ENCODE measurements at regions not wholly inside any gene's neighbourhood (a gene's known extent, or its start where the extent isn't known, plus 50 kb on each side); places are given as distances from the start of the nearest gene placed in this dataset.

DNA sequence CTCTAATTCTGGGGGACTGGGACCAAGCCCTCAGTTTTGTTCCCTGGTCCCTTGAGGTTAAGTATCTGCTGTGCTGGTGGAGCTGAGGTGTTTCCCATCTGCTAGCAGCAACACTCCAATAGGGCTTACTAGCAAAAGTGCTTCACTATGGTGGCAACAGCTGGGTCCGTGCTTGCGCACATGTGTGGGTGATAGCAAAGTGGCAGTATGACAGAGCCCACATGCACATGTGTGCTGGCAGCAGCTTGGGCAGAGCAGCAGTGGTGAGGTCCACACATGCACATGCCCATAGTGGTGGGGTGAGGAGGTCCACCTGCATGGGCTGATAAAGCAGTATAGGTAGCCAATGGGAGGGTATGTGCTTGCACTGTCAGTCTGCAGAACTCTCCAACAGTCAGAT is 1723.7 kb downstream of the SUCLG1 start:
- no peak overlapping the region for H3K27ac ChIP-seq (ENCODE audit: low read length)
- H3K27me3 ChIP-seq (ENCODE audit: insufficient read depth, low read length, poor library complexity) = no peaks in the 10 kb centered on the region
- DNase-seq (no peak), ATAC-seq (ENCODE audit: insufficient read depth, low read depth) (no peak)
- no peak overlapping the region for H3K4me2 ChIP-seq (ENCODE audit: insufficient read depth, low read length)
- no peaks in the 10 kb centered on the region for H3K79me2 ChIP-seq (ENCODE audit: insufficient read depth, low read length)
- H4K20me1 ChIP-seq (ENCODE audit: insufficient read depth, low read length) = no peaks in the 10 kb centered on the region
- no peaks in the 10 kb centered on the region for H3K4me1 ChIP-seq (ENCODE audit: insufficient read depth, low read length)
- H3K9me3 ChIP-seq (ENCODE audit: insufficient read depth, low read length, severe bottlenecking) = no peaks in the 10 kb centered on the region
- no peak for TF ChIP-seq EZH2 (IDR thresholded peaks at IDR 0.05; ENCODE audit: borderline replicate concordance, low read depth, low read length, severe bottlenecking)
- TF ChIP-seq, protein P1, sequence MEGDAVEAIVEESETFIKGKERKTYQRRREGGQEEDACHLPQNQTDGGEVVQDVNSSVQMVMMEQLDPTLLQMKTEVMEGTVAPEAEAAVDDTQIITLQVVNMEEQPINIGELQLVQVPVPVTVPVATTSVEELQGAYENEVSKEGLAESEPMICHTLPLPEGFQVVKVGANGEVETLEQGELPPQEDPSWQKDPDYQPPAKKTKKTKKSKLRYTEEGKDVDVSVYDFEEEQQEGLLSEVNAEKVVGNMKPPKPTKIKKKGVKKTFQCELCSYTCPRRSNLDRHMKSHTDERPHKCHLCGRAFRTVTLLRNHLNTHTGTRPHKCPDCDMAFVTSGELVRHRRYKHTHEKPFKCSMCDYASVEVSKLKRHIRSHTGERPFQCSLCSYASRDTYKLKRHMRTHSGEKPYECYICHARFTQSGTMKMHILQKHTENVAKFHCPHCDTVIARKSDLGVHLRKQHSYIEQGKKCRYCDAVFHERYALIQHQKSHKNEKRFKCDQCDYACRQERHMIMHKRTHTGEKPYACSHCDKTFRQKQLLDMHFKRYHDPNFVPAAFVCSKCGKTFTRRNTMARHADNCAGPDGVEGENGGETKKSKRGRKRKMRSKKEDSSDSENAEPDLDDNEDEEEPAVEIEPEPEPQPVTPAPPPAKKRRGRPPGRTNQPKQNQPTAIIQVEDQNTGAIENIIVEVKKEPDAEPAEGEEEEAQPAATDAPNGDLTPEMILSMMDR (IDR thresholded peaks at IDR 0.05; ENCODE audit: borderline replicate concordance, extremely low read depth, low read length, poor library complexity, severe bottlenecking) = no peak
- no peak overlapping the region for H3K9ac ChIP-seq (ENCODE audit: low read depth, low read length)
- no peak overlapping the region for H2AFZ ChIP-seq (ENCODE audit: low read depth, low read length)
- H3K4me3 ChIP-seq (ENCODE audit: low read depth in 1 of 2, low read length in 2 of 2) = no peak overlapping the region
- no peaks in the 10 kb centered on the region for H3K36me3 ChIP-seq (ENCODE audit: insufficient read depth, low read length)

GRCh38 chr2:82731824-82732223 is 1727.3 kb downstream of the SUCLG1 start:
- ATAC-seq (ENCODE audit: insufficient read depth, low read depth) (no peak), DNase-seq (no peak)
- no peaks in the 10 kb centered on the region for H3K4me1 ChIP-seq (ENCODE audit: insufficient read depth, low read length)
- no peaks in the 10 kb centered on the region for H3K36me3 ChIP-seq (ENCODE audit: insufficient read depth, low read length)
- TF ChIP-seq EZH2 (IDR thresholded peaks at IDR 0.05; ENCODE audit: borderline replicate concordance, low read depth, low read length, severe bottlenecking) = no peak
- TF ChIP-seq, protein P1 (IDR thresholded peaks at IDR 0.05; ENCODE audit: borderline replicate concordance, extremely low read depth, low read length, poor library complexity, severe bottlenecking) = no peak
- H3K79me2 ChIP-seq (ENCODE audit: insufficient read depth, low read length) = no peaks in the 10 kb centered on the region
- H3K4me3 ChIP-seq (ENCODE audit: low read depth in 1 of 2, low read length in 2 of 2) = no peak overlapping the region
- no peaks in the 10 kb centered on the region for H4K20me1 ChIP-seq (ENCODE audit: insufficient read depth, low read length)
- no peak overlapping the region for H3K4me2 ChIP-seq (ENCODE audit: insufficient read depth, low read length)
- no peak overlapping the region for H2AFZ ChIP-seq (ENCODE audit: low read depth, low read length)
- H3K9ac ChIP-seq (ENCODE audit: low read depth, low read length) = no peak overlapping the region
- H3K27me3 ChIP-seq (ENCODE audit: insufficient read depth, low read length, poor library complexity) = no peaks in the 10 kb centered on the region
- H3K27ac ChIP-seq (ENCODE audit: low read length) = no peak overlapping the region
- no peaks in the 10 kb centered on the region for H3K9me3 ChIP-seq (ENCODE audit: insufficient read depth, low read length, severe bottlenecking)

GRCh38 chr2:82730811-82731210 is 1728.3 kb downstream of the SUCLG1 start:
- H3K9me3 ChIP-seq (ENCODE audit: insufficient read depth, low read length, severe bottlenecking) = no peaks in the 10 kb centered on the region
- H3K36me3 ChIP-seq (ENCODE audit: insufficient read depth, low read length) = no peaks in the 10 kb centered on the region
- no peaks in the 10 kb centered on the region for H3K27me3 ChIP-seq (ENCODE audit: insufficient read depth, low read length, poor library complexity)
- no peak for TF ChIP-seq EZH2 (IDR thresholded peaks at IDR 0.05; ENCODE audit: borderline replicate concordance, low read depth, low read length, severe bottlenecking)
- TF ChIP-seq, protein P1 (IDR thresholded peaks at IDR 0.05; ENCODE audit: borderline replicate concordance, extremely low read depth, low read length, poor library complexity, severe bottlenecking) = no peak
- H3K9ac ChIP-seq (ENCODE audit: low read depth, low read length) = no peak overlapping the region
- H4K20me1 ChIP-seq (ENCODE audit: insufficient read depth, low read length) = no peaks in the 10 kb centered on the region
- no peak overlapping the region for H3K27ac ChIP-seq (ENCODE audit: low read length)
- no peak for DNase-seq
- no peak for ATAC-seq (ENCODE audit: insufficient read depth, low read depth)
- H3K4me2 ChIP-seq (ENCODE audit: insufficient read depth, low read length) = no peak overlapping the region
- no peaks in the 10 kb centered on the region for H3K4me1 ChIP-seq (ENCODE audit: insufficient read depth, low read length)
- H3K4me3 ChIP-seq (ENCODE audit: low read depth in 1 of 2, low read length in 2 of 2) = no peak overlapping the region
- no peaks in the 10 kb centered on the region for H3K79me2 ChIP-seq (ENCODE audit: insufficient read depth, low read length)
- no peak overlapping the region for H2AFZ ChIP-seq (ENCODE audit: low read depth, low read length)

GRCh38 chr2:82728090-82728489 is 1731.0 kb downstream of the SUCLG1 start:
- Histone ChIP-seq H3K4me2 (ENCODE audit: insufficient read depth, low read length) (no peak overlapping the region), H3K4me3 (ENCODE audit: low read depth in 1 of 2, low read length in 2 of 2) (no peak overlapping the region), H3K36me3 (ENCODE audit: insufficient read depth, low read length) (no peaks in the 10 kb centered on the region), H3K79me2 (ENCODE audit: insufficient read depth, low read length) (no peaks in the 10 kb centered on the region), H4K20me1 (ENCODE audit: insufficient read depth, low read length) (no peaks in the 10 kb centered on the region), H3K27me3 (ENCODE audit: insufficient read depth, low read length, poor library complexity) (no peaks in the 10 kb centered on the region), H3K9ac (ENCODE audit: low read depth, low read length) (no peak overlapping the region), H3K27ac (ENCODE audit: low read length) (no peak overlapping the region), H2AFZ (ENCODE audit: low read depth, low read length) (no peak overlapping the region), H3K9me3 (ENCODE audit: insufficient read depth, low read length, severe bottlenecking) (no peaks in the 10 kb centered on the region), H3K4me1 (ENCODE audit: insufficient read depth, low read length) (no peaks in the 10 kb centered on the region)
- no peak for TF ChIP-seq EZH2 (IDR thresholded peaks at IDR 0.05; ENCODE audit: borderline replicate concordance, low read depth, low read length, severe bottlenecking)
- TF ChIP-seq, protein P1 (IDR thresholded peaks at IDR 0.05; ENCODE audit: borderline replicate concordance, extremely low read depth, low read length, poor library complexity, severe bottlenecking) = no peak
- ATAC-seq (ENCODE audit: insufficient read depth, low read depth) (no peak), DNase-seq (no peak)
